Stimulated activated naive CD4-positive, alpha-beta T cell (primary cell): ENCODE measurements at regions not wholly inside any gene's neighbourhood (a gene's known extent, or its start where the extent isn't known, plus 50 kb on each side); places are given as distances from the start of the nearest gene placed in this dataset.
"Not testable (repeated sequence)": the region's sequence is repeated elsewhere in the genome, so short reads cannot be mapped to it uniquely, and the experiment has no call there.

ENCODE experiments used
- DNase-seq, 6 experiments: peaks; one replicate each; lab custom pipeline; 2025; lab: John Stamatoyannopoulos, UW

DNA sequence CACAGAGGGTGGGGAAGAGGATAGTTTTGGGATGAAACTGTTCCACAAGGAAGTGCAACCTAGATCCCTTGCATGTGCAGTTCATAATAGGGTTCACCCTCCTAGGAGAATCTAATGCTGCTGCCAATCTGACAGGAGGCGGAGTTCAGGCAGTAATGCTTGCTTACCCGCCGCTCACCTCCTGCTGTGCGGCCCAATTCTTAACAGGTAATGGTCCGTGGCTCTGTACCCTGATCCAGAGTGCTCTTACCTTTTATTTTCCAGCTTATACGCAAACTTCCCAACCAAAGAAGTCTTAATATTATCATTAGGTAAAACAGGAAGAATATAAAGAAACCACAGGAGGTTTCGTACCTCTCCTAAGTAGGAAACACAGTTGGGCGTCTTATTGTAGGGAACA lies 82.7 kb upstream of the CD302 start:
- DNase-seq, result no peak

DNA sequence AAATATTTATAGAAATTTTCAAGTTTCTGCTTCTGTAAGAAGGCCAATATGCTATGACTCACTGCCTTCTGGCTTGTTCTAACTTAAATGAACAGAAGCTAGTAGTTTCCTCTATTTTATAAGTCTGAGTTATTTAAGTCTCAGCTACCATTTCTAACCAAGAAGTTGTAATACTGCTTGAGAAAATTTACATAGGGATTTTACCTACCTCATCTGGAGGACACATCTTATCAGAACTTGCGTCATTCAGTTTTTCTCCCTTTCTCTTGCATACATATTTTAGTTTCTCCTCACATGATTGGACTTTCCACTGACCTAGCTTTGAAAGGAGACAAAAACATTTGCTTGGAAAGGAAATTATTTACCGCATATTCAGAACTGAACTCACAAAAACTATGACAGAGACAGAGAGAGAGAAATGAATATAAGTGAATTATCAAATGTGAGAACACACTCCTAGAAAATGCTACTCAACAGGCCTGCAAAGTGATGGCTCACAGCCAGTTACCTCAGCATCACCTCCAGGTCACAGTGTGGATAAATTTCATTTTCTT lies 81.1 kb upstream of the CD302 start:
- DNase-seq, result no peak

DNA sequence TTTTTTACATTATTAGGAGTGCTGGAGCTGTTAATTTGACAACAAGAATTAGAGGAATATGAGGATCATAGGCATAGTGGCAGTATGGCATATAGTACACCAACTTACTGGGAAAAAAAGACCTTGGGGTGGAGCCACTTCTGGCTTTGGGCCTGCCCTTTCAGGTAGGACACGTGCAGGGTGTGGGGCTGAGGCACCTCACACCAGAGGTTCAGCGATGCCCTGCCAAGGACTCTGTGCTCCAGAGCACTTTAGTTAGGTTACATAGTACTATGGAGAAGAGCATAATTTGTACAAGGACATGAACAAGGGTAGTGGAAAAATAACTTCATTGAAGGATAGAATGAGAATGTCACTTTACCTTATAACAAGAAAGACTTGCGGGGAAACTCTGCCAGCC lies 77.1 kb upstream of the CD302 start:
- peak in 1 of 6 experiments; percentile 21 for DNase-seq

- DNase-seq, result peak in 2 of 6 experiments; percentile 20 to 23
Observed at GRCh38 chr2:159873258-159873657, 75.2 kb upstream of the CD302 start.

DNA sequence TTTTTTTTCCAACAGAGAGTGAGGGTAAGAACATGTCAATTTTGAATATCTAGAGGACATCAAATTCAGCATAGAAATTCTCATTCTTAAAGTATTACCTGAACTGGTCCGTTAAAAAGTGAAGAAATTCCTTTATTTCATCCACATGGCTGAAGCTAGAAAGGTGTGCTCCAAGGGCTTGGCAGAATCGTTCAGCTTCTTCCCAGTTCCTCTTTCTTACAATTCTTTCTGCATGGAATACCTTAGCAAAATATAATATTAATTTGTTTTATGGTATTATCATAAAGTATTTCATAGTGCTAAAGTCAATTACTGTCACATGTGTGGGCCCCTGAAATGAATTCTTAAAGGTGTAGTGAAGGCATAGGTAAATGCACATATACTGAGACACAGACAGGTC lies 74.3 kb upstream of the CD302 start:
- DNase-seq, result no peak

DNA sequence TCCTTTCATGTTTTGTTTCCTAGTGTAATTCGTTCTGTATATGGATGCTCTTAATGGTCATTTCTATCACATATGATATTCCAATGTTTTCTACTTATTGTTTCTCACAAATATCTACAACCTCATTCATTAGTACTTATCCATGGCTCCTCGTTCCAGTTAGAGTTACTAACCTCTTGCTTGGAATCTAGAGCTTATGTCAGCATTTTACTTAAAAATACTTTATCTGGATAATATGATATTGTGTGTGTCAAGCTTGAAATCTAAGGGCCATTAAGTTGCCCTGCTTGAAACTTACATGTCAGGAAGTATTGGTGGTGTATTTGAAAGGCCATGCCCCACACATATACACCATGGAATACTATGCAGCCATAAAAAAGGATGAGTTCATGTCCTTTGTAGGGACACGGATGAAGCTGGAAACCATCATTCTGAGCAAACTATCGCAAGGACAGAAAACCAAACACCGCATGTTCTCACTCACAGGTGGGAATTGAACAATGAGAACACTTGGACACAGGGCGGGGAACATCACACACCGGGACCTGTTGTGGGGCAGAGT lies 70.7 kb upstream of the CD302 start:
- not testable (repeated sequence) for DNase-seq

DNA sequence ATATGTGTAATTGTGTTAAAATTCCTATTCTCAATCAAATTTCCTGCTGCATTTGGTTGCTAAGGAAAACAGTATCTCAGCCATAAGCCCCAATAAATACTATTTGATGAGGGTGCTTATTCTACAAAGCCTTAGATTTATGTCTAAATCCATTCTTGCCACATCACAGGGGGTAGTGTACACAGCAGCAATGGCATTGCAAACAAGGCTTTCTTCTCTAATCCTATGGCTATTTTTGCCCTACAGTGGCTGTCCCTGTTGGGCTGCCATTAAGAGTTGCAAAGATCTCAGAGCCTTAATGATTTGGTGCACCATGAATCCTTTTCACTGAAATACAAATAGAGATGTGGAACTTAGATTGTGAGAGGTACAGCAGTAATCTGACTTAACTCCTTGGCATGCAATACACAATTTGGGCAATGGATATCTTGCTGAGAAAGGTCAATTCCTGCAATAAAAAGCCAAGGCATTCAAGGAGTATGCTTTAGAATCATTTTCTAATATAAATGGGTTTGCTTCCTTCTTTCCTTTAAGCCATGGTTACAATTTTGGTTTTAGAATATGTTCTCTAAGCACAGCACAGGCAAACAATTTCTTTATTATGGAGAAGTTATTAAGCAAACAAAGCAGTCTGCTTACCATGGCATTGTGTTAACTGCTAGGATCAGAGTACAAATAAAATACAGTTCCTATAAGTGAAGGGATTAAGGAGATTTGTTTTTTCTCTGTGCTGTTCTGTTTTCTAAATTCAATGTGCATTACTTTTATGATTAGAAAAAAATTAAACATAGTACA lies 69.8 kb upstream of the CD302 start:
- no peak for DNase-seq

- no peak for DNase-seq
Observed at GRCh38 chr2:159863526-159864160, 65.6 kb upstream of the CD302 start.

DNA sequence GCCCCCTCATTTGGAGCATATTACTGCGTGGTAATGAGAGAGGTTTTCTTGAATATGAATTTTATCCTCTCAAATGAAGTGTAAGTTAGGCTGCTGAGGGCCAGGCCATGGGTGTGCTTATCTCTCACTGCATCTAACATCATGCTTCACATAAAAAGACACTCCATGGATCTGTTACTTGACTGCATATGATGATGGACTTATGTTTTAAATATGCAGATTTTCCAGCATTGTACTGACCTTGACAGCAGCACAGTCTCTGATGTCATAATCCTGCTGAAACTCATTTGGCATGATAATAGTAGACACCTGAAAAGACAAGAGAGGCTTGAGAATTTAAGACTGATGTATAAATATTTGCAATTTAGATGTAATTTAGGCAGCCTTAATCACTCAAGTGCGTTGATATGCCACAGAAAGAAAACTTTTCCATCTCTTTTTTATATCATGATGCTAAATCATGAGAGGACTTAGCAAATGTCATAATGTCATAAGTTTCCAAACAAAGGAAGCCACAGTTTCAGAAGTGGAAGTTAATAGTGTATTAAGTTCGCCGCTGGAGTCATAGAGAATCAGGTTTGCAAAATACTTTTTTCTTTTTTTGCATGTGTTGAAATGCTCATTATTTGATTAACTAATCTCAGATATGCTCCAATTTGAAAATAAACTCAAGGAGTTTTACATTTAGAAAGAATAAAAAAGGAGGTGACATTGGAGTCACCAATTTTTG lies 62.7 kb upstream of the CD302 start:
- DNase-seq, result no peak

GRCh38 chr2:159859583-159859982 lies 61.6 kb upstream of the CD302 start:
- no peak for DNase-seq

DNA sequence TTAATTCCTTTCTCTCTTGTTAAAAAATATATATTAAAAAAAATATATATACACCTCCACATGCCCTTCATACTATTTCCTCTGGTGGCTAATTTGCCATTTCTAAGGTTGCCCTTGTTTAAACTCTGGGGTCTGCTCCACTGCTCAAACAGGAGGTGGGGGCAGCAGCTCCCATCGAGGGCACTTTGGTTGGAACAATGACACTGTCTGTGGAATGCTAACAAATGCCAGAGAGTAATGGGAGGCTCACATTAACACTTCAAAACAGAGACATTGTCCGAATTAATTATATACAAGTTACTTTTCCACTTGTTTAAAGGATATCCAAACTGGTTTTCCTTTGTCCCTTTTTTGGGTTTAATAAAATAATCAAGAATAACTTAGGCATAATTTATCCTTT lies 58.8 kb upstream of the CD302 start:
- DNase-seq, result no peak

GRCh38 chr2:159855557-159856061 lies 57.6 kb upstream of the CD302 start:
- no peak for DNase-seq

DNA sequence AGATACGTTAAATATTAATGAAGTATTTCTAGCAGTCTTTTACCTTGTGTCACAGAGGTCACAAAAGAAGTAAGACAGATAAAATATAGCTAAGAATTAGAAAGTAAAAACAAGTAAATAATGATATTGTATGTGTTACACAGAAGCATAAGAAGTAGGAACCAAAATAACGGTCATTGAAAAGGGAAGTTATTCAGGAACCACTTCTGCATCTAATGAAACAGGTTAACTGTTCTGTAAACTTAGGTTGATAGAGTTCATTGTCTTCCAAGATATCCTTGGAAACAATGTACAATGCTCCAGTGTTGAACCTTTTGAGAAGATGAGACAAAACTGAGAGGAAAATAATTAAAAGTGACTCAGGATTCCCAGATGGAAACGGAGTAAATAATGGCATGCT lies 57.1 kb upstream of the CD302 start:
- DNase-seq, result no peak

DNA sequence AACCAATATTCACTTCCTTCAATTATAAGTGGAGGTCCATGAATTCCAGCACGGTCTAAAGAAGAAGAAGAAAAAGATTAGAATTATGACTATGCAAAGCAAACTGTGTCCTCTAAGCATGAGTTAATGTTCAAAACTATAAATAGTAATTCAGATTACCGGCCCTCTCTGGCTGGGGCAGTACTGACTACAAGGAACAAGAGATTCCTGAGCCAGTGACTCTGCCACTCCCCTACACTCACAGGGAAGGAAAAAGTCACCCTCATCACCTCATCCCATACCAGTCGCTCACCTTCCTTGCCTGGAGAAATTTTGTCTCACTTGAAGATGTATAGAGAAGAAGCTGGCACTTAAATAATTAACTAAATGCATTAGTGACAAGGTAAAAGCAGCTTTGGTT lies 56.5 kb upstream of the CD302 start:
- DNase-seq, result no peak

GRCh38 chr2:159853101-159853500 lies 55.1 kb upstream of the CD302 start:
- DNase-seq, result no peak

- DNase-seq, result no peak
Observed at GRCh38 chr2:159851941-159852340, 53.9 kb upstream of the CD302 start.

DNA sequence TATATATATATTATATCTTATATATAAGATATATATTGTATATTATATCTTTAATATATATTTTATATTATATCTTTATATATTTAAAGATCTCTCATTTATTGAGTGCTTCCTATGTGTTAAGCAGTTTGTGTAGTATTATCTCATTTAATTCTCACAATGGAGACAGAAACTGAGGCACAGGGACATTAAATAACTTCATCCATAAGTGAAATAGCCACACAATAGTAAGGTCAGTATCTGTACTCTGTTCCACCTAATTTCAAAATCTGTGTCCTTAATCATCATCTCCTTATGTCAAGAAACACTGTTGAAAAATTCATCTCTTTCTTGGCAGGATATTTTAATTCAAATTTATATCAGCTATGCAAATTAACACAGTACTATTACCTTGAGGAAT lies 52.8 kb upstream of the CD302 start:
- DNase-seq, result no peak

- DNase-seq, result no peak
Observed at GRCh38 chr2:159849160-159849813, 51.3 kb upstream of the CD302 start.
